ENCODE measurements at regions not wholly inside any gene's neighbourhood (a gene's known extent, or its start where the extent isn't known, plus 50 kb on each side); places are given as distances from the start of the nearest gene placed in this dataset.

DNA sequence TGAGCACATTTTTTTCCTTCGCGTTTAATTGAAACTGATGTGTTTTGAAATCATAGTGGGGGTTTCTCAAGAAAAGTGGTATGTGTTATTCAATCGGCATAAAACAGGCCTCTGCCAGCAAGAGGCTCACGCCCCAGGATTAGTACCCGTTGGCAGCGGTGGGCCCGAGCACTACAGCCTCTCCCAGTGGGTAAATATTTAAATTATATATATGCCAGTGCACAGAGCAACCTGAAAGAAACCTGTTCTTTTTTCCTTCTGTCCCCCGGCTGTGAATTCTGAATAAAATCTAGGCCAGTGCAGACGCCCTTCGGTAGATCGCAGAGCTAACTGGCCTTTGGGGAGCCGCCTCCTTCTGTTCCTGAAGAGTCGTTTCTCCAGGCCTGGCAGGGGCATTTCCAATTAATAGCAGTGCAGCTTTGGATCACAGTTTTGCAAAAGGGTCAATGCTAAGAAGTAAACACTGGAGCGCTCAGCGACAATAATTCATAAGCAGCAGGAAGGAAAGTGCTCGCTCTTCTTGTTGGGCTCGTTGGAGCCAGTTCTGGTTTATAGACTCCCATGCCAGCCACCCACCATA is 202.8 kb upstream of the SALL3 start:
- no peak for ATAC-seq
- 59% methylated on average over 16 of the region's 17 CpGs for WGBS (ENCODE audit: low lambda C conversion rate)
- Histone ChIP-seq H4K20me1 (ENCODE audit: insufficient read depth, low read length) (no peaks in the 10 kb centered on the region), H3K4me1 (ENCODE audit: insufficient read depth, low read length) (no peaks in the 10 kb centered on the region), H3K27ac (ENCODE audit: extremely low read length, insufficient read depth, low read length) (no peak overlapping the region), H3K9ac (ENCODE audit: insufficient read depth, low read depth, low read length) (no peak overlapping the region), H3K36me3 (replicated peaks in 1 of 2; ENCODE audit: control insufficient read depth in 1 of 2, insufficient read depth in 2 of 2, low read length in 2 of 2) (no peaks in the 10 kb centered on the region), H3K4me3 (replicated peaks in 1 of 3; ENCODE audit: insufficient read depth in 1 of 3, low read depth in 2 of 3, low read length in 3 of 3) (no peak overlapping the region), H3K27me3 (ENCODE audit: control insufficient read depth in 1 of 2, insufficient read depth in 2 of 2, low read length in 2 of 2) (peaks cover 1 to 15% of the 10 kb centered on the region in 2 experiments; a peak in 3 of 5 replicates), H2AFZ (ENCODE audit: low read length) (no peak overlapping the region), H3K9me3 (ENCODE audit: low read length) (no peaks in the 10 kb centered on the region), H3K79me2 (ENCODE audit: insufficient read depth, low read length) (no peaks in the 10 kb centered on the region), H3K4me2 (ENCODE audit: low read depth, low read length) (no peak overlapping the region)
- no TSS peak for BruUV-seq (replicated peaks)
- intact Hi-C loops (cut with micrococcal nuclease; ENCODE audit: unreplicated experiment): no loop called here
- DNase-seq (ENCODE audit: low spot score): no peak
- ChIA-PET POLR2A (no interaction called here), CTCF (ENCODE audit: low intra/inter-chr PET ratio, low total read pairs) (no interaction called here)
- in situ Hi-C loops (cut with HindIII; ENCODE audit: extremely low pct_ligation_motif_present, low pct_unique_long_range_greater_than_20kb): no loop called here
- no peak for TF ChIP-seq TARDBP (CRISPR knock-in tag; IDR thresholded peaks at IDR 0.05)
- no peak for TF ChIP-seq HNF4A (CRISPR knock-in tag; IDR thresholded peaks at IDR 0.05)
- no peak for TF ChIP-seq DR1 (CRISPR knock-in tag; IDR thresholded peaks at IDR 0.05)
- TF ChIP-seq CBX5 (CRISPR knock-in tag; IDR thresholded peaks at IDR 0.05; ENCODE audit: borderline replicate concordance): no peak
- no peak for TF ChIP-seq ZNF629 (CRISPR knock-in tag; conservative IDR thresholded peaks at IDR 0.05)
- no peak for TF ChIP-seq ZNF567 (CRISPR knock-in tag; IDR thresholded peaks at IDR 0.05; ENCODE audit: borderline replicate concordance)
- no peak for TF ChIP-seq ZNF572 (CRISPR knock-in tag; IDR thresholded peaks at IDR 0.05)
- TF ChIP-seq ZFYVE20 (CRISPR knock-in tag; IDR thresholded peaks at IDR 0.05; ENCODE audit: borderline replicate concordance, low read depth): no peak
- no peak for FAIRE-seq

DNA sequence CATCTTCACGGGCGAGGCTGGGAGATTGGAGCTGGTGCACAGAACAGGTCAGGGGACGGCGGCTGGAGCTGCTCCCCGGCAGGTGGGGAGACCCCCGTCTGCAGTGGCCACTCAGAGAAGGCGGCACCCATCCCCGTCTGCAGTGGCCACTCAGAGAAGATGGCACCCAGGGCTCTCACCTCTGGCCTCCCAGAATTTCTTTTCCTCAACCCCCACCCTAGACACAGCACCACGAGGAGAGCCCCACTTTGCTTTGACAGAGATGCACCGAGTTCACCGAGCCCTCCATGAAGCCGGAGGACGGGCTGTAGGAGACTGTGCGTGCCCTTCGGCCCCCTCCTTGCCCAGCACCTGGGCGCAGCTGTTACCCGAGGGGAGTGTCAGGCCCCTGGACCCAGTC is 201.6 kb upstream of the SALL3 start:
- Histone ChIP-seq H3K27ac (ENCODE audit: extremely low read length, insufficient read depth, low read length) (no peak overlapping the region), H3K36me3 (replicated peaks in 1 of 2; ENCODE audit: control insufficient read depth in 1 of 2, insufficient read depth in 2 of 2, low read length in 2 of 2) (no peaks in the 10 kb centered on the region), H4K20me1 (ENCODE audit: insufficient read depth, low read length) (no peaks in the 10 kb centered on the region), H3K4me2 (ENCODE audit: low read depth, low read length) (no peak overlapping the region), H3K79me2 (ENCODE audit: insufficient read depth, low read length) (no peaks in the 10 kb centered on the region), H2AFZ (ENCODE audit: low read length) (no peak overlapping the region), H3K4me1 (ENCODE audit: insufficient read depth, low read length) (no peaks in the 10 kb centered on the region), H3K9ac (ENCODE audit: insufficient read depth, low read depth, low read length) (no peak overlapping the region), H3K4me3 (replicated peaks in 1 of 3; ENCODE audit: insufficient read depth in 1 of 3, low read depth in 2 of 3, low read length in 3 of 3) (no peak overlapping the region), H3K27me3 (ENCODE audit: control insufficient read depth in 1 of 2, insufficient read depth in 2 of 2, low read length in 2 of 2) (peaks cover 0 to 10% of the 10 kb centered on the region in 2 experiments; a peak in 2 of 5 replicates), H3K9me3 (ENCODE audit: low read length) (no peaks in the 10 kb centered on the region)
- WGBS (ENCODE audit: low lambda C conversion rate): 37% methylated on average over 7 of the region's 17 CpGs
- POLR2A ChIA-PET: no interaction called here
- no peak for FAIRE-seq
- in situ Hi-C loops (cut with HindIII; ENCODE audit: extremely low pct_ligation_motif_present, low pct_unique_long_range_greater_than_20kb): no loop called here
- DNase-seq (ENCODE audit: low spot score): no peak
- ATAC-seq: no peak
- intact Hi-C loops (cut with micrococcal nuclease; ENCODE audit: unreplicated experiment): no loop called here
- BruUV-seq (replicated peaks): no TSS peak
- CTCF ChIA-PET (ENCODE audit: low intra/inter-chr PET ratio, low total read pairs): no interaction called here
- TF ChIP-seq, protein P1, sequence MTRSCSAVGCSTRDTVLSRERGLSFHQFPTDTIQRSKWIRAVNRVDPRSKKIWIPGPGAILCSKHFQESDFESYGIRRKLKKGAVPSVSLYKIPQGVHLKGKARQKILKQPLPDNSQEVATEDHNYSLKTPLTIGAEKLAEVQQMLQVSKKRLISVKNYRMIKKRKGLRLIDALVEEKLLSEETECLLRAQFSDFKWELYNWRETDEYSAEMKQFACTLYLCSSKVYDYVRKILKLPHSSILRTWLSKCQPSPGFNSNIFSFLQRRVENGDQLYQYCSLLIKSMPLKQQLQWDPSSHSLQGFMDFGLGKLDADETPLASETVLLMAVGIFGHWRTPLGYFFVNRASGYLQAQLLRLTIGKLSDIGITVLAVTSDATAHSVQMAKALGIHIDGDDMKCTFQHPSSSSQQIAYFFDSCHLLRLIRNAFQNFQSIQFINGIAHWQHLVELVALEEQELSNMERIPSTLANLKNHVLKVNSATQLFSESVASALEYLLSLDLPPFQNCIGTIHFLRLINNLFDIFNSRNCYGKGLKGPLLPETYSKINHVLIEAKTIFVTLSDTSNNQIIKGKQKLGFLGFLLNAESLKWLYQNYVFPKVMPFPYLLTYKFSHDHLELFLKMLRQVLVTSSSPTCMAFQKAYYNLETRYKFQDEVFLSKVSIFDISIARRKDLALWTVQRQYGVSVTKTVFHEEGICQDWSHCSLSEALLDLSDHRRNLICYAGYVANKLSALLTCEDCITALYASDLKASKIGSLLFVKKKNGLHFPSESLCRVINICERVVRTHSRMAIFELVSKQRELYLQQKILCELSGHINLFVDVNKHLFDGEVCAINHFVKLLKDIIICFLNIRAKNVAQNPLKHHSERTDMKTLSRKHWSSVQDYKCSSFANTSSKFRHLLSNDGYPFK (CRISPR knock-in tag; IDR thresholded peaks at IDR 0.05; ENCODE audit: borderline replicate concordance): no peak
- TF ChIP-seq ZNF496 (CRISPR knock-in tag; IDR thresholded peaks at IDR 0.05; ENCODE audit: insufficient replicate concordance) (no peak), ZNF788 (CRISPR knock-in tag; IDR thresholded peaks at IDR 0.05; ENCODE audit: borderline replicate concordance) (no peak), CENPT (CRISPR knock-in tag; IDR thresholded peaks at IDR 0.05; ENCODE audit: low read depth) (no peak), ZNF619 (CRISPR knock-in tag; IDR thresholded peaks at IDR 0.05) (no peak), TAF1 (CRISPR knock-in tag; IDR thresholded peaks at IDR 0.05) (no peak), ZNF878 (CRISPR knock-in tag; IDR thresholded peaks at IDR 0.05) (no peak), MTF2 (CRISPR knock-in tag; IDR thresholded peaks at IDR 0.05; ENCODE audit: borderline replicate concordance) (no peak), ZSCAN30 (CRISPR knock-in tag; IDR thresholded peaks at IDR 0.05) (no peak), HNRNPL (IDR thresholded peaks at IDR 0.05; ENCODE audit: low read depth, low read length) (no peak)

Data from HepG2 (cell line).